Activated naive CD8-positive, alpha-beta T cell (primary cell): ENCODE measurements at regions not wholly inside any gene's neighbourhood (a gene's known extent, or its start where the extent isn't known, plus 50 kb on each side); places are given as distances from the start of the nearest gene placed in this dataset.
"Not testable (repeated sequence)": the region's sequence is repeated elsewhere in the genome, so short reads cannot be mapped to it uniquely, and the experiment has no call there.

Source experiments
- H3K27ac Mint-ChIP-seq: one replicate; pipeline ENCODE4 v1.8.0; 2021; ENCODE audit warnings: mixed read lengths
- H3K27me3 Mint-ChIP-seq: one replicate; pipeline ENCODE4 v1.8.0; 2021; ENCODE audit warnings: mixed read lengths
- H3K36me3 Mint-ChIP-seq: one replicate; pipeline ENCODE4 v1.8.0; 2021; ENCODE audit warnings: mixed read lengths
- H3K4me1 Mint-ChIP-seq: one replicate; pipeline ENCODE4 v1.8.0; 2021; ENCODE audit warnings: low read depth, mixed read lengths
- H3K4me3 Mint-ChIP-seq: one replicate; pipeline ENCODE4 v1.8.0; 2021; ENCODE audit warnings: mild to moderate bottlenecking, mixed read lengths
- H3K9me3 Mint-ChIP-seq: one replicate; pipeline ENCODE4 v1.8.0; 2021; ENCODE audit warnings: low read depth, mixed read lengths

GRCh38 chr16:29355339-29356059 lies 51.0 kb downstream of the NPIPB11 start:
- not testable (repeated sequence) for H3K27me3 Mint-ChIP-seq, H3K36me3 Mint-ChIP-seq, H3K27ac Mint-ChIP-seq, H3K4me3 Mint-ChIP-seq, H3K9me3 Mint-ChIP-seq, H3K4me1 Mint-ChIP-seq

DNA sequence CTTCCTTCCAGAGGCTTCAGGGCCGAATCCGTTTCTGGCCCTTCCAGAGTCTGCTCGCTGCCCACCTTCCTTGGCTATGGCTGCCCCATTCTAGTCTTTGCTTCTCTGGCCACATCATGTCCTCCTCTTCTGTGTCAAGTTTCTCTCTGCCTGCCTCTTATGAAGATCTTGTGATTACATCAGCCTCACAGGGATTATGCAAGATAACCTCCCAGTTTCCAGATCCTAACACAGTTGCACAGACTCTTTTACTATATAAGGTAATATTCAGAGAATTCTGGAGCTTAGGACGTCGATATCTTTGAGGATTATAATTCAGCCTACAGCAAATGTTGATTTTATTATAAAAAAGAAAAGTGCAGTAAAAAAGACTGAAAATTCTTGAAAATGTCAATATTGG lies 52.1 kb downstream of the NPIPB11 start:
- not testable (repeated sequence) for H3K27me3 Mint-ChIP-seq, H3K9me3 Mint-ChIP-seq, H3K4me3 Mint-ChIP-seq, H3K36me3 Mint-ChIP-seq, H3K27ac Mint-ChIP-seq, H3K4me1 Mint-ChIP-seq

DNA sequence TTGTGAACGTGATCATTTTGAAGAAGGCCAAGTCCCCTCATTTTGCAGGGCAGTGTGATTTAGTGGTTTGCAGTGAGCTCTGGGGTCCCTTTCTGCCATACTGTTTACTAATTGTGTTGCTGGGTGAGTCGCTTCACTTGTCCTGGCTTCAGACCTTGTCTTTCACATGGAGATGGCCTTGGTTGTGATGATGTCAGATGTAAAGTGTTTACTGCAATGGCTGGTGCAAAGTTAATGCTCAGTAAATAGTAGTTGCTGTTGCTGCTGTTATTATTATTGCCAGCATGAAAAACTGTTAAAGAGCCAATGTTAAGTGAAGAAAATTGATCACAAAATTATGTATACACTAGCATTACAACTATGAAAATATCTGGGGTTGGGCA lies 53.9 kb downstream of the NPIPB11 start:
- not testable (repeated sequence) for H3K27me3 Mint-ChIP-seq, H3K4me3 Mint-ChIP-seq, H3K36me3 Mint-ChIP-seq, H3K4me1 Mint-ChIP-seq, H3K27ac Mint-ChIP-seq, H3K9me3 Mint-ChIP-seq

GRCh38 chr16:29351970-29352616 lies 54.4 kb downstream of the NPIPB11 start:
- not testable (repeated sequence) for H3K36me3 Mint-ChIP-seq, H3K27me3 Mint-ChIP-seq

GRCh38 chr16:29351271-29351969 lies 55.1 kb downstream of the NPIPB11 start:
- H3K9me3 Mint-ChIP-seq, H3K27me3 Mint-ChIP-seq, H3K27ac Mint-ChIP-seq: not testable (repeated sequence)

More at GRCh38 chr16:29351970-29352616, 54.4 kb downstream of the NPIPB11 start:
- H3K9me3 Mint-ChIP-seq, H3K4me3 Mint-ChIP-seq, H3K4me1 Mint-ChIP-seq, H3K27ac Mint-ChIP-seq: not testable (repeated sequence)

DNA sequence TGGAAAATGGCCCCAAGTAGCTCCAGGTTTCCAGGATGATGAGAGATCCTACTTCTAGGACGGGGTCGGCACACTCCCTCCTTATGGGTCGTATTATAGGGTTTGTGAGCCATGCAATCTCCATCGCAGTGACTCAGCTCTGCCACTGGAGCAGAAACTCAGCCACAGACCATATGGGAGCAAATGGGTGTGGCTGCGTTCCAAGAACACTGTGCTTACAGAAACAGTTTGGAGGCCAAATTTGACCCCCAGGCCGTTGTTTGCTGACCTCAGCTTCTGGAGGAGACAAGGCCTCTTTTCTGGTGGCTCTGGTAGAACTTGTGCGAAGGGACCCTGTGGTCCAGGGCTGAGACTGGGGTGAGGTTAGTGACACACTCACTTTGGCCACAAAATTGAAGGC lies 56.5 kb downstream of the NPIPB11 start:
- not testable (repeated sequence) for H3K36me3 Mint-ChIP-seq, H3K4me3 Mint-ChIP-seq, H3K9me3 Mint-ChIP-seq, H3K27ac Mint-ChIP-seq, H3K4me1 Mint-ChIP-seq, H3K27me3 Mint-ChIP-seq

More at GRCh38 chr16:29351271-29351969, 55.1 kb downstream of the NPIPB11 start:
- not testable (repeated sequence) for H3K4me3 Mint-ChIP-seq, H3K36me3 Mint-ChIP-seq, H3K4me1 Mint-ChIP-seq

DNA sequence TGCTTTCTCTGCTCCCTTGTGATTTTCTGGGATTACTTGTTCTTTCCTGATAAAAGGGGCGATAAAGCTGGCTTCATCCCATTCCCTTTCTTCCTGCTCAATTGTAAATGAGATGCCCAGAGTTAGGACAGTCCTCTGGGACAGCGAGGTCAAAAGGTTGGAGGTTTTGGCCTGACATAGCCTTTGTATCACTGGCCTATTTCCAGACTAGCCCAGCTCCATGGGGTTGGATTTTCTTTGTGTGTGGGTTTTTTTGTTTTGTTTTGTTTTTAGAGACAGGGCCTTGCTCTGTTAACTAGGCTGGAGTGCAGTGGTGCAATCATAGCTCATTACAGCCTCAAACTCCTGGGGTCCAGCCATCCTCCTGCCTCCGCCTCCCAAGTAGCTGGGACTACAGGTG lies 57.8 kb downstream of the NPIPB11 start:
- H3K9me3 Mint-ChIP-seq, H3K27me3 Mint-ChIP-seq, H3K4me1 Mint-ChIP-seq, H3K36me3 Mint-ChIP-seq, H3K4me3 Mint-ChIP-seq, H3K27ac Mint-ChIP-seq: not testable (repeated sequence)

DNA sequence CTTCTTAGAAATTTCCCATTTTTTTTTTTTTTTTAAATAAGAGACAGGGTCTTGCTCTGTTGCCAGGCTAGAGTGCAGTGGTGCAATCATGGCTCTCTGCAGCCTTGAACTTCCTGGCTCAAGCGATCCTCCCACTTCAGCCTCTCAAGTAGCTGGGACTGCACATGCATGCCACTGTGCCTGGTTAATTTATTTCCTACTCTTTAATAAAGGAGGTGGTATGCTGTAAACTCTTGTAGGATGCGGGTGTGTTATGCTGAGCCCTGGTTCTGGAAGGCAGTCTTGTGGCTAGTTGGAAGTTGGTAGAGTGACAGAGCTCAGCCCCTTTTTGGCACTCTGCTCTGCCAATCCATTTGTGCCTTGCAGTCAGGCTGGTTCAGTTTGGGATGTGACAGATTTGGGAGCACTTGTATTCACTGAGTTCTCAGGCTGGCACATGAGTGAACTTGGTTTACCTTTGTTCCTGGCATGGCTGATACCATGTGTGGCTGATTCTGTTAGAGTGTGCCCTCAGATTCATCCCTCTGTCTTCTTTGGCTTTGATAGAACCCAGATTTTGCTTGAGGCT lies 58.3 kb downstream of the NPIPB11 start:
- not testable (repeated sequence) for H3K9me3 Mint-ChIP-seq, H3K4me3 Mint-ChIP-seq, H3K27ac Mint-ChIP-seq

DNA sequence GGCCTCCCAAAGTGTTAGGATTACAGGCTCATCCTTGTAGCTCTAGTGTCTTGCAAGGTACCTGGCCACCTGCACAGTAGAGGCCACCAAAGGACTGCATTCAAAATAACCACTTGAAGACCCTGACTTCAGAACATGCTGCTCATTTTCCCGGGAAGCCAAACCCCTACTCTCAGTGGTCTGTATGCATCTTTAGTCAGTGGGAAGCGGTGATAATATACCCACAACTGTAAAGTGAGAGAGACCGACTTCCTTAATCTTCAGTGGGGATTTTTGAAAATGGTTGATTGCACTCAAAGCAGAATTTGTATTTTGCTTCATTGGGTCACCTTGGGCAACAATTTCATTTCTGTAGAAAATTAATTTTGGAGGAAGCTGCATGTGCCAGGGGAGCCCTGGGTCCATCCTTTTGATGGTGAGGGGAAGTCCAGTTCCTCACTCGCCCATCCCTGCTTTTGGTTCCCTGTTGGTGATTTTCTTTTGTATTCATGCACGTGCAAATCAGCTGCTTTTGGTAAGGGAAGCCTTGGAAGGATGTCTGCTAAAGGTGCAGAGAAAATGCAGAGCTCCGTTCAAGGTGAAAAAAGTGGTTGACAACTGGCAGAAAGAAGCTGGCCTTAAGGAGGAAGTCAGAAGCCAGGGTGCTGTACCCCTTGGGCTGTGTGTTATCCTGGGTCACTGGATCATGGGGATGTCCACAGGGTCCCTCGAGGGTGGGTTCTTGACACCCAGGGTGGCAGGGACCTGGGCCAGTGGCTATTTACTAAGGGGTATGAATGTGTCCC lies 59.5 kb downstream of the NPIPB11 start:
- H3K4me3 Mint-ChIP-seq, H3K27me3 Mint-ChIP-seq, H3K27ac Mint-ChIP-seq, H3K9me3 Mint-ChIP-seq, H3K4me1 Mint-ChIP-seq, H3K36me3 Mint-ChIP-seq: not testable (repeated sequence)

More for the DNA sequence above, 58.3 kb downstream of the NPIPB11 start:
- H3K27me3 Mint-ChIP-seq, H3K36me3 Mint-ChIP-seq, H3K4me1 Mint-ChIP-seq: not testable (repeated sequence)

DNA sequence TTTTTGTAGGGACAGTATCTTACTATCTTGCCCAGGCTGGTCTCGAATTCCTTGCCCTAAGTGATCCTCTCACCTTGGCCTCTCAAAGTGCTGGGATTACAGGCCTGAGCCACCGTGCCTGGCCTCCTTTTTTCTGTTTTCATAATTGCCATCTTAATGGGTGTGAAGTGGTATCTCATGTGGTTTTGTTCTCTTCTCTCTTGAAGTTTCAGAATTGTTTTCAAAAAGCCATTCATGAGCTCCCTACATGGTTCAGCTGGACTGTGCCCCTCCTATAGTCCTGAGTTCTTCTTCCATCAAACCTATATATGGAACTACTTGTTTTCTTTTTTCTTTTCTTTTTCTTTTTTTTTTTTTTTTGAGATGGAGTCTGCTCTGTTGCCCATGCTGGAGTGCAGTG lies 60.3 kb downstream of the NPIPB11 start:
- not testable (repeated sequence) for H3K27me3 Mint-ChIP-seq, H3K27ac Mint-ChIP-seq, H3K36me3 Mint-ChIP-seq, H3K9me3 Mint-ChIP-seq, H3K4me3 Mint-ChIP-seq, H3K4me1 Mint-ChIP-seq

DNA sequence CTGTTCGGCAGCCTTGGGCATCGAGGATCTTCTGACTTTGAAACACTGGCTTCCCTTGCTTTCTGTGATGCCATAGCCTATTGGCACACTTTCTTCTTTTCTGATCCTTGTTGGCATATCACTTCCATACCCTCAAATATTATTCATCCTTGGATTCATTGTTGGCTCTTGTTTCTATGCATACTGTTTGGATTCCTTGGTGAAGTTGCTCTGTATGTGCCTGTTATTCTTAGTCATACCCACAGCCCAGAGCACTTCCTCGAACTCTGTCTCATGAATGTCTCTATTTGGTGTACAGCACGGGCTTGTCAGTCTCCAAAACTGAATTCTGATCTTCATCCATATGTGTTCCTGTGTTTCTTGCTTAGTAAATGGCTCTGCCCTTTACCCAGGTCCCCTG lies 63.6 kb downstream of the NPIPB11 start:
- not testable (repeated sequence) for H3K4me3 Mint-ChIP-seq, H3K9me3 Mint-ChIP-seq, H3K27ac Mint-ChIP-seq, H3K27me3 Mint-ChIP-seq, H3K36me3 Mint-ChIP-seq, H3K4me1 Mint-ChIP-seq

DNA sequence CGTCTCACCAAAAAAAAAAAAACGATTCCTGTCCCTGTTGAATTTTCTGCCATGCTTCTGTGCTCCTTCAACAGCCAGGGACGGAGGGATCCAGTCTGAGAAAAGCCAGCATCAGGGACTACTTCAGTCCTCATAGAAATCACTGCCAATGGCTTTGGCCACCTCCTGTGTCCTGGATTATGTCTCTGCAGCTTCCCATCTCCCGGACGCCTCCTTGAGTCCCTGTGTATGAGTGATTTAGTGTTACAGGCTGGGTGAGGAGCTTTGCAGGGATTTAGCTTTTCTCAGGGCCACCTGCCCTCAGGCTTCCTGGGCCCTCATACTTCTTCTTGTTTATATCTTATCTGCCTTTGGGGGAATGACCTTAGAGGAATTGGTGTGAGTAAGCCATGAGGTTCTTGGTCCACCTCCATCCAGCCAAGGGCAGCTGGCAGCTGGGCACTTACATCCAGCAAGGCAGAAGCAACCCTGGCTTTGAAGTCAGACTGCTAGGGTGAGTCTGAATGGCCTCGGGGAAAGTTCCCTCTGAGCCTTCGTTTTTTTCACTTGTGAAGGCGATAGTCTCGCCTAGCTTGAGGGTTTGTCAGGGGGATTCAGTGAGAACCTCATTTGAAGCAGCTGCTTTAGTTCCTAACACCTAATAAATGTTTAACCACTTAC lies 65.6 kb downstream of the NPIPB11 start:
- not testable (repeated sequence) for H3K36me3 Mint-ChIP-seq, H3K27me3 Mint-ChIP-seq, H3K9me3 Mint-ChIP-seq, H3K27ac Mint-ChIP-seq, H3K4me1 Mint-ChIP-seq, H3K4me3 Mint-ChIP-seq

DNA sequence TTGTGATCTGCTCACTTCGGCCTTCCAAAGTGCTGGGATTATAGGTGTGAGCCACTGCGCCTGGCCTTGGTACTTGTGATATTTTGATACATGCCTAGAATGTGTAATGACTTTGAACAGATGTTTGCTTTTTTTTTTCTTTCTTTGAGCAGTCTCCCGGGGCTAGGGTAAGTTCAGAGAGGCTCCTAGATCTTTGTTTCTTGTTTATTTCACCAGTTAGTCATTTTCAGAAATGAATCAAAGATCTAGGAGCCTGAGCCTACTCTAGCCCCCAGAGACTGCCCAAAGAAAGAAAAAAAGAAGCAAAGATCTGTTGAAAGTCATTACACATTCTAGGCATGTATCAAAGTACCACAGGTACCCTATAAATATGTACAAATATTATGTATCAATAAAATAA lies 66.3 kb downstream of the NPIPB11 start:
- H3K36me3 Mint-ChIP-seq, H3K9me3 Mint-ChIP-seq, H3K4me3 Mint-ChIP-seq, H3K4me1 Mint-ChIP-seq, H3K27me3 Mint-ChIP-seq, H3K27ac Mint-ChIP-seq: not testable (repeated sequence)

GRCh38 chr16:29338821-29339700 lies 67.5 kb downstream of the NPIPB11 start:
- not testable (repeated sequence) for H3K9me3 Mint-ChIP-seq, H3K36me3 Mint-ChIP-seq, H3K27ac Mint-ChIP-seq, H3K27me3 Mint-ChIP-seq, H3K4me1 Mint-ChIP-seq, H3K4me3 Mint-ChIP-seq
